ENCODE measurements at regions not wholly inside any gene's neighbourhood (a gene's known extent, or its start where the extent isn't known, plus 50 kb on each side); places are given as distances from the start of the nearest gene placed in this dataset.
A peak's percentile ranks its signal among the peaks of the same experiment; 100 is the strongest.

DNA sequence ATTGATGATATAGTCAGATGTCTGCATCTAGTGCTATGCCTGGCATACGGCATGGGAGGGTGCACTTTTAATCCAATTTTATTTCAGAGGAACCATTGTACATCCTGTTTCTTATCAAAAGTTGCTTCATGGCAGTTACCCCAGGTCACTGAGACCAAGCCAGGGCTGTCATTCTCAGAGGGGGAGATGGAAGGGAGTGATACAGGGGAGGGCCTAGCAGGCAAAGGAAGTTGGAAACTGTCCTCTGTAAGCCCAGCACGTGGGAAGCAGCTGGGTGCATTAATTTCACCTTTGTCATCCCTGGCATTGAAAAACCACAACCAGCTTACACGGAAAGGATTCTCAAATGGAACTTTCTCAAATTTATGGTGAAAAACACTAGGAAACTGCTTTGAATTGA, 458.7 kb upstream of the ADAMTS5 start:
- Mint-ChIP-seq H3K27me3 (ENCODE audit: insufficient read depth) (no peaks in the 10 kb centered on the region), H3K36me3 (ENCODE audit: low read depth) (no peaks in the 10 kb centered on the region), H3K27ac (no peak overlapping the region), H3K9me3 (no peaks in the 10 kb centered on the region), H3K4me1 (peaks cover 9% of the 10 kb centered on the region), H3K4me3 (no peak overlapping the region)
- Histone ChIP-seq H3K36me3 (ENCODE audit: control insufficient read depth, insufficient read depth, low read length) (no peaks in the 10 kb centered on the region), H3K9ac (ENCODE audit: extremely low read depth, low read length, poor library complexity, severe bottlenecking) (no peak overlapping the region), H3K27me3 (ENCODE audit: control insufficient read depth, insufficient read depth, low read length, poor library complexity, severe bottlenecking) (no peaks in the 10 kb centered on the region), H3K4me1 (ENCODE audit: control insufficient read depth, insufficient read depth, low read length) (peaks cover 4% of the 10 kb centered on the region), H3K9me3 (ENCODE audit: control insufficient read depth, low read length) (no peaks in the 10 kb centered on the region), H3K4me3 (ENCODE audit: low read length) (no peak overlapping the region), H3K27ac (ENCODE audit: low read depth, low read length) (no peak overlapping the region)
- 50 to 81% methylated on average over 2 to 3 of the region's 3 CpGs for WGBS, 2 experiments (ENCODE audit: insufficient coverage in 1 of 2, insufficient read length in 1 of 2)
- no peak for TF ChIP-seq CTCF (conservative IDR thresholded peaks at IDR 0.05)
- peak; percentile 41 for DNase-seq

DNA sequence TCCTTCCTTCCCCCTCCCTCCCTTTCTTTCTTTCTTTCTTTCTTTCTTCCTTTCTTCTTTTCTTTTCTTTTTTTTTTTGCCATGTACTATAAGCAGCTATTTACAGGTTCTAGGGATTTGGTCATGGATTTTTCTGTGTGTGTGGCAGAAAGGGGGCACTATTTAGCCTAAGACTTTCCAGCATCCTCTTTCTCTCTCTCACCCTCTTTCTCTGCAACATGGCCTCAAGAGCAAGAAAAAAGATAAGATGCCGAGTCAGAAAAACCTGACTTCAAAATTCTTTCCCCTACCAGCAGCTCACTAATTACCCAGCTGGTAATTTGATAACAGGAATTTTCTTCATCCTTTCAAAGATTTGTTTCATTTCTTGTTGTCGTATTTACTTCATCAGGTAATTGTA, 458.3 kb upstream of the ADAMTS5 start:
- TF ChIP-seq CTCF (conservative IDR thresholded peaks at IDR 0.05) = peak; percentile 61
- Mint-ChIP-seq H3K9me3 (no peaks in the 10 kb centered on the region), H3K4me1 (peaks cover 9% of the 10 kb centered on the region), H3K36me3 (ENCODE audit: low read depth) (no peaks in the 10 kb centered on the region), H3K27me3 (ENCODE audit: insufficient read depth) (no peaks in the 10 kb centered on the region), H3K27ac (peak overlapping the region; percentile 26), H3K4me3 (no peak overlapping the region)
- H3K27me3 ChIP-seq (ENCODE audit: control insufficient read depth, insufficient read depth, low read length, poor library complexity, severe bottlenecking) = no peaks in the 10 kb centered on the region
- H3K9me3 ChIP-seq (ENCODE audit: control insufficient read depth, low read length) = no peaks in the 10 kb centered on the region
- WGBS, 2 experiments (ENCODE audit: insufficient coverage in 1 of 2, insufficient read length in 1 of 2) = 67 to 95% methylated on average over 1 to 2 of the region's 2 CpGs
- peaks cover 4% of the 10 kb centered on the region for H3K4me1 ChIP-seq (ENCODE audit: control insufficient read depth, insufficient read depth, low read length)
- DNase-seq = peak; percentile 43
- no peak overlapping the region for H3K9ac ChIP-seq (ENCODE audit: extremely low read depth, low read length, poor library complexity, severe bottlenecking)
- no peaks in the 10 kb centered on the region for H3K36me3 ChIP-seq (ENCODE audit: control insufficient read depth, insufficient read depth, low read length)
- H3K27ac ChIP-seq (ENCODE audit: low read depth, low read length) = no peak overlapping the region
- no peak overlapping the region for H3K4me3 ChIP-seq (ENCODE audit: low read length)

GRCh38 chr21:27424601-27425000, 457.7 kb upstream of the ADAMTS5 start:
- H3K4me1 ChIP-seq (ENCODE audit: control insufficient read depth, insufficient read depth, low read length) = peaks cover 4% of the 10 kb centered on the region
- no peaks in the 10 kb centered on the region for H3K36me3 ChIP-seq (ENCODE audit: control insufficient read depth, insufficient read depth, low read length)
- Mint-ChIP-seq H3K36me3 (ENCODE audit: low read depth) (no peaks in the 10 kb centered on the region), H3K27me3 (ENCODE audit: insufficient read depth) (no peaks in the 10 kb centered on the region), H3K27ac (peak overlapping the region; percentile 93), H3K4me3 (no peak overlapping the region), H3K4me1 (peaks cover 9% of the 10 kb centered on the region), H3K9me3 (no peaks in the 10 kb centered on the region)
- no peaks in the 10 kb centered on the region for H3K27me3 ChIP-seq (ENCODE audit: control insufficient read depth, insufficient read depth, low read length, poor library complexity, severe bottlenecking)
- no peak overlapping the region for H3K4me3 ChIP-seq (ENCODE audit: low read length)
- DNase-seq = peak; percentile 40
- no peak overlapping the region for H3K27ac ChIP-seq (ENCODE audit: low read depth, low read length)
- no peak for TF ChIP-seq CTCF (conservative IDR thresholded peaks at IDR 0.05)
- H3K9me3 ChIP-seq (ENCODE audit: control insufficient read depth, low read length) = no peaks in the 10 kb centered on the region
- 91 to 100% methylated on average over 1 of the region's 1 CpG for WGBS, 2 experiments (ENCODE audit: insufficient coverage in 1 of 2, insufficient read length in 1 of 2)
- H3K9ac ChIP-seq (ENCODE audit: extremely low read depth, low read length, poor library complexity, severe bottlenecking) = no peak overlapping the region

Data from endodermal cell (in vitro differentiated cells).